8988T (cell line): ENCODE measurements at regions not wholly inside any gene's neighbourhood (a gene's known extent, or its start where the extent isn't known, plus 50 kb on each side); places are given as distances from the start of the nearest gene placed in this dataset.

Experiments
- DNase-seq: peaks from one replicate; pipeline ENCODE4 v3.0.0; 2011

GRCh38 chr7:156261581-156261980 lies 379.0 kb upstream of the RNF32 start:
- no peak for DNase-seq

GRCh38 chr7:156257904-156258303 lies 382.7 kb upstream of the RNF32 start:
- no peak for DNase-seq

GRCh38 chr7:156255635-156256034 lies 384.9 kb upstream of the RNF32 start:
- no peak for DNase-seq

GRCh38 chr7:156251861-156252260 lies 388.7 kb upstream of the RNF32 start:
- DNase-seq: no peak

- no peak for DNase-seq
These were observed 400.0 kb upstream of the RNF32 start for GRCh38 chr7:156240532-156240931.

- no peak for DNase-seq
These were observed 402.0 kb upstream of the RNF32 start for GRCh38 chr7:156238366-156239133.

GRCh38 chr7:156237614-156238013 lies 403.0 kb upstream of the RNF32 start:
- no peak for DNase-seq

- no peak for DNase-seq
These were observed 403.5 kb upstream of the RNF32 start for GRCh38 chr7:156236936-156237599.

GRCh38 chr7:156236181-156236889 lies 404.2 kb upstream of the RNF32 start:
- no peak for DNase-seq

- no peak for DNase-seq
These were observed 405.7 kb upstream of the RNF32 start for GRCh38 chr7:156234666-156235494.

- no peak for DNase-seq
These were observed 406.4 kb upstream of the RNF32 start for GRCh38 chr7:156234192-156234591.

- DNase-seq: no peak
These were observed 407.5 kb upstream of the RNF32 start for GRCh38 chr7:156232931-156233705.

GRCh38 chr7:156230576-156230975 lies 410.0 kb upstream of the RNF32 start:
- DNase-seq: no peak

GRCh38 chr7:156224833-156225225 lies 412.6 kb upstream of the SHH start:
- no peak for DNase-seq

- no peak for DNase-seq
These were observed 411.9 kb upstream of the SHH start for GRCh38 chr7:156223935-156224832.

- DNase-seq: no peak
These were observed 410.3 kb upstream of the SHH start for GRCh38 chr7:156222611-156223010.

- DNase-seq: no peak
These were observed 409.9 kb upstream of the SHH start for GRCh38 chr7:156222151-156222550.

- DNase-seq: no peak
These were observed 408.4 kb upstream of the SHH start for GRCh38 chr7:156220701-156221100.

- DNase-seq: no peak
These were observed 407.9 kb upstream of the SHH start for GRCh38 chr7:156220078-156220605.

- DNase-seq: no peak
These were observed 407.2 kb upstream of the SHH start for GRCh38 chr7:156219307-156220077.
